Osteoblast (primary cell): ENCODE measurements at regions not wholly inside any gene's neighbourhood (a gene's known extent, or its start where the extent isn't known, plus 50 kb on each side); places are given as distances from the start of the nearest gene placed in this dataset.
A peak's percentile ranks its signal among the peaks of the same experiment; 100 is the strongest.
"Not testable (repeated sequence)": the region's sequence is repeated elsewhere in the genome, so short reads cannot be mapped to it uniquely, and the experiment has no call there.

Experiments used
- DNase-seq: peaks from one replicate; pipeline ENCODE4 v3.0.0; 2011; ENCODE audit warnings: low spot score, mixed read lengths; ENCODE audit not compliant: insufficient read length; ENCODE audit errors: missing footprints
- H2AFZ ChIP-seq: 2 replicates; pipeline ENCODE4 v1.6.0; 2011; ENCODE audit warnings: mild to moderate bottlenecking, low read length
- H3K27ac ChIP-seq: 2 replicates; pipeline ENCODE4 v1.5.1; 2011; ENCODE audit warnings: mild to moderate bottlenecking, low read depth, low read length, moderate library complexity
- H3K27me3 ChIP-seq: 2 replicates; pipeline ENCODE4 v1.6.0; 2012; ENCODE audit warnings: mild to moderate bottlenecking, control low read depth, inconsistent platforms, low read length, moderate library complexity; ENCODE audit not compliant: insufficient read depth
- H3K36me3 ChIP-seq: 2 replicates; pipeline ENCODE4 v1.5.1; 2011; ENCODE audit warnings: mild to moderate bottlenecking, low read length, control low read depth, moderate library complexity; ENCODE audit not compliant: insufficient read depth
- H3K4me1 ChIP-seq: 2 replicates; pipeline ENCODE4 v1.5.1; 2011; ENCODE audit warnings: mild to moderate bottlenecking, low read length, control low read depth, moderate library complexity; ENCODE audit not compliant: insufficient read depth
- H3K4me2 ChIP-seq: 2 replicates; pipeline ENCODE4 v1.6.0; 2011; ENCODE audit warnings: mild to moderate bottlenecking, low read length; ENCODE audit not compliant: insufficient read depth
- H3K4me3 ChIP-seq: fragments of 200-600 bp; sonication (generic); 3 replicates; pipeline ENCODE4 v1.5.1; 2012; ENCODE audit warnings: mild to moderate bottlenecking, low read length, inconsistent platforms; ENCODE audit not compliant: insufficient read depth
- H3K79me2 ChIP-seq: 2 replicates; pipeline ENCODE4 v1.6.0; 2012; ENCODE audit warnings: mild to moderate bottlenecking, low read length, control low read depth, inconsistent platforms; ENCODE audit not compliant: insufficient read depth
- H3K9me3 ChIP-seq: 2 replicates; pipeline ENCODE4 v1.5.1; 2011; ENCODE audit warnings: low read depth, low read length, control low read depth
- H4K20me1 ChIP-seq: 2 replicates; pipeline ENCODE4 v1.6.0; 2012; ENCODE audit warnings: mild to moderate bottlenecking, low read length, control low read depth; ENCODE audit not compliant: insufficient read depth
- CTCF ChIP-seq: IDR thresholded peaks from 2 replicates; pipeline ENCODE4 v1.5.1; 2011; ENCODE audit warnings: mild to moderate bottlenecking, low read depth, low read length, moderate library complexity; ENCODE audit errors: extremely low read depth

DNA sequence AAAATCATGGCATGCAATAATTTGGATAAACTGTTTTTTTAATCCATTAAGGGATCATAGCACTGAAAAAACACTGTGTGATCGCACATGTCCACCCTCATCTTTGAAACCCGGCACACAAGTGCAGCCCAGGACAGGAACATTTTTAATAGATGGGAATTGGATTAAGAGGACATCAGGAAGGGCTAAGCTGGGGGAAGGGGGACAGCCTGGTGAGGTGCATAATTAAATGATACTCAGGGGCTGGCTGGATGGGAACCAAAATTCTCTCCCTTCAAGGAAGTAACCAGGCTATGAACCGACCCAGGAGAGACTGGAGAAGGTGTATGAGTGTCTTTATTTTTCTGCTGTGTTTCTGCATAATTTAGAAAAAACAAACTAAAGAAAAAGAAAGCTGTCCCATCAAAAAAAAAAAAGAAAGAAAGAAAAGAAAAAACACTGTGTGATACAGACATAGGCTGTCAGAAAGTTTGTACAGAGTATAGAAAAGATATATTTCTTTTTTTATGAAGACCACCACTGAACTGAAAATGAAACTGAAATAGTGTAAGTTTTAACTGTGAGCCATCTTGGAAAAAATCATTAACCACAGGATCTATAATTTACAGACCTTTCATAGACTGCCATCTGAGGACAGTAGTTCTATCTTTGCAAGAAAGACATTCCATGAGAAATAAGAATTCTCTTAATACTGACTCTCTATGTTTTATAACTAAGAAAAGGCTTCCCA is 75.1 kb upstream of the SLC38A4 start:
- Histone ChIP-seq H3K36me3 (no peaks in the 10 kb centered on the region), H3K27ac (no peak overlapping the region), H4K20me1 (no peaks in the 10 kb centered on the region), H2AFZ (no peak overlapping the region), H3K9me3 (no peaks in the 10 kb centered on the region), H3K4me1 (peaks cover 8% of the 10 kb centered on the region), H3K27me3 (no peaks in the 10 kb centered on the region), H3K4me3 (no peak overlapping the region), H3K4me2 (no peak overlapping the region), H3K79me2 (no peaks in the 10 kb centered on the region)
- TF ChIP-seq CTCF: no peak
- DNase-seq: no peak

DNA sequence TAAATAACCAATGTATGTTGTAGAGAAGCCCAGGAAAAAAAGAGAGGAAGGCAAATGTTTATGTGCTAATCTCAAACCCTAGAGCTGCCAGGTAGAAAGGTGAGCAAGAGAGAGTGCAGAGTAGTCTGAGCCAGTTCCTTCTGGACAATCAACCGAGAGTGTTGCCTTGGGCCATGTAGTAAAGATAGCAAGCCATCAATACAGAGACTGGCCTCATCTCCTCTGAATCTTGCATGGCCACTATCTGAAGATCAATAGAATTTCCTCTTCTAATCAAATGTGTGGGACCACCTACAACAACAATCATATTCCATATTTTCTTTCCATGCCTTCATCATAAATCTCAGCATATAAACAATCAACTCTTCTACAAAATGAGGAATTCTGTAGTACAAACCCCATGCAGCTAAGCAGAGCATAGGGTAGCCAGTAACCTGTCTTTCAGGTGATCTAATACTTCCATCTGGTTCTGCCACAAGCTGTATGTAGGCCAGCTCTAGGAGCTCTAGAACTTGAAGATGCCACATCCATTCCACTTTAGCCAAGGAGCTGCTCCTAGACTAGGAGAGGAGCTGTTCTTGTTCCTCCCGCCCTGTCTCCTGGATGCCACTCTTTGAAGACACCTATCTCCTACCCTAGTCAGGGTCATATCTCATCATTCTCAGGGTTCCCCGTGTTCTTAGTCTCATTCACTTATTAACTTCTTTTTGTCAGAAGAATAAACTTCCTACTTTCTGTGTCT is 75.8 kb upstream of the SLC38A4 start:
- H3K36me3 ChIP-seq: no peaks in the 10 kb centered on the region
- H3K27me3 ChIP-seq: no peaks in the 10 kb centered on the region
- H4K20me1 ChIP-seq: no peaks in the 10 kb centered on the region
- H3K4me1 ChIP-seq: peaks cover 8% of the 10 kb centered on the region
- TF ChIP-seq CTCF: no peak
- no peak for DNase-seq
- H2AFZ ChIP-seq: no peak overlapping the region
- no peak overlapping the region for H3K27ac ChIP-seq
- no peaks in the 10 kb centered on the region for H3K9me3 ChIP-seq
- H3K4me2 ChIP-seq: no peak overlapping the region
- no peak overlapping the region for H3K4me3 ChIP-seq
- no peaks in the 10 kb centered on the region for H3K79me2 ChIP-seq

- TF ChIP-seq CTCF: no peak
- no peak for DNase-seq
- no peaks in the 10 kb centered on the region for H3K9me3 ChIP-seq
Observed at GRCh38 chr12:46903058-46903457, 77.3 kb upstream of the SLC38A4 start.

DNA sequence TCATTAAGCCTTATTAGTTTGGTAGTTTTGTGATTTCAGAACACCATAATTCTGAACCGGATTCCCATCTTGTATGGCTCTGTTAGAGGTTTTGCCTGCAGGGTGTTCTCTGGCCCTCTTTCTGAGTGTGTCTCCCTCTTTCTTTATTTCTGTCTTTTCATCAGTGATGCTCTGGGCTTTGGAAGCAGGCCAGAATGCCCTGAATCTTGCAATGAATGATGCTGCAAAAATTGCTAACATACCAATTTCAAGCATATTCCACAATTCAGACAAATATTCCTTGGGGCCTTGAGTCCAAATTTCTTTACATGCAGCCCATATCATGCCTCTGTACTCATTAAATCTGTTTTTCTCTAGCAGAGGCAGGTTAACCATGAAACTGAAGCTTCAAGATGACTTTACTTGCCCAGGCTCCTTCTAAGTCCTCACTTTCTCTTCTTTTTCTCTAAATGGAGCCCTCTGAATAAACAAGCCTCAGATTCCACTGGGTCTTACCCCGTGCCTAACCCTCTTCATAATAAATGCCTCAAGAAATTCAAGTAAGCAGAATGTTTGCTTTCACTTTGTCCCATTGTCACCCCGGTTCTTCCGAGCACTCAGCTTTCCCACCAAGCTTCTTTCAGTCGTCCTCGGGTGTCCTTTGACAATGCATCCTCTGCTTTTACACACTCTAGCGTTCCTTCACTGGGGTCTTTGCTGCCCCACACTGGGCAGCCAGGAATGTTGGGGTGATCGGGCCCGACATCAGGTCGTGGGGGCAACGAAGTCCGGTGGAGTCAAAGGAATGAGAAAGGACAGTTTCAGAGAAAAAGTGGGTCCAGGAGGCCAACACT is 78.8 kb upstream of the SLC38A4 start:
- Histone ChIP-seq H4K20me1 (no peaks in the 10 kb centered on the region), H3K27me3 (no peaks in the 10 kb centered on the region), H3K4me1 (peaks cover 17% of the 10 kb centered on the region), H3K9me3 (no peaks in the 10 kb centered on the region), H3K4me3 (peak overlapping the region; percentile 45), H3K4me2 (peak overlapping the region; percentile 54), H2AFZ (peak overlapping the region; percentile 75), H3K27ac (peak overlapping the region; percentile 56), H3K36me3 (no peaks in the 10 kb centered on the region), H3K79me2 (no peaks in the 10 kb centered on the region)
- no peak for DNase-seq
- no peak for TF ChIP-seq CTCF

More at GRCh38 chr12:46903058-46903457, 77.3 kb upstream of the SLC38A4 start:
- H2AFZ ChIP-seq: no peak overlapping the region
- no peaks in the 10 kb centered on the region for H3K79me2 ChIP-seq
- no peaks in the 10 kb centered on the region for H4K20me1 ChIP-seq
- H3K27me3 ChIP-seq: no peaks in the 10 kb centered on the region
- H3K4me2 ChIP-seq: no peak overlapping the region
- H3K27ac ChIP-seq: no peak overlapping the region
- peaks cover 8% of the 10 kb centered on the region for H3K4me1 ChIP-seq
- H3K4me3 ChIP-seq: no peak overlapping the region
- H3K36me3 ChIP-seq: no peaks in the 10 kb centered on the region

DNA sequence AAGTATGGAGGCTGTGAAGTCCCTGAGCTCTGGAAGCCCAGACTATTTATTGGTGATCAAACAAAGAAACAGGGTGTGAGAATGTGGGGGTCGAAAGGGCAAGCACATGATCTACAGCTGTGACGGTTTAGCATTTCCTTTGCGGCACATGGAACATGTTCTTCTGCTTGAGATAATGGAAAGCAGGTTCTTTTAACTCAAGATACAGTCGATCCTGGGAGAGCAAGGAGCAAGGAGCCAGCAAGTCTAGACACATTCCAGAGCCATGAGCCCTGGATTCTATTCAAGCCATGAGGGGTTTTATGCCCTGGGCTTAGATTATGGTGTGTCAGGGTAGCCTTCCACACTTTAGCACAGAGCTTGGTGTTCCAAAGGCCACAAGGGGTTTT is 79.4 kb upstream of the SLC38A4 start:
- DNase-seq, H3K79me2 ChIP-seq, H3K27me3 ChIP-seq, H4K20me1 ChIP-seq, H3K9me3 ChIP-seq, H3K36me3 ChIP-seq: not testable (repeated sequence)
- peak overlapping the region; percentile 56 for H3K27ac ChIP-seq
- peak overlapping the region; percentile 45 for H3K4me3 ChIP-seq
- peaks cover 17% of the 10 kb centered on the region for H3K4me1 ChIP-seq
- H2AFZ ChIP-seq: peak overlapping the region; percentile 75
- H3K4me2 ChIP-seq: peak overlapping the region; percentile 54
